GM19328 (cell line): ENCODE measurements at regions not wholly inside any gene's neighbourhood (a gene's known extent, or its start where the extent isn't known, plus 50 kb on each side); places are given as distances from the start of the nearest gene placed in this dataset.

ENCODE experiments used
- ATAC-seq: cut with Tn5 transposase; IDR thresholded peaks from one replicate; pipeline ENCODE4 v1.9.1; 2021; ENCODE audit warnings: mild to moderate bottlenecking, moderate library complexity; ENCODE audit not compliant: unreplicated experiment

DNA sequence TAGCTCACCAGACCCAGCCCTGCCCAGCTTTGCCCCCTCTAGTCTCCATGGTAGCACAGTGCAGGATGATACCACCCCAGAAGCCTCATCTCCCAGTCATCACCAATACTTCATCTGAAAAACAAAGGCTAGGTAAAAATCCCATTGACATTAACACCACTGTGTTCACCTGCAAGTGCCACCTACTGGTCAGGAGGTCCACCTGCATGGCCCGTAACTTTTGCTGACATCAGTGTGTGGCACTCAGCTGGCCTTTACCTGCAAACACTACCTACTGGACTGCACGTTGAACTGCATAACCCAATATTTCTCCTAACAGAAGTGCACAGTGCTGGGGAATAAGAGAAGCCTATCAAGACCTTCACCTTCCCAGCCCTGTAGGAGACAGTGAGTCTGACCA lies 234.7 kb upstream of the ADGRB3 start:
- ATAC-seq: no peak

DNA sequence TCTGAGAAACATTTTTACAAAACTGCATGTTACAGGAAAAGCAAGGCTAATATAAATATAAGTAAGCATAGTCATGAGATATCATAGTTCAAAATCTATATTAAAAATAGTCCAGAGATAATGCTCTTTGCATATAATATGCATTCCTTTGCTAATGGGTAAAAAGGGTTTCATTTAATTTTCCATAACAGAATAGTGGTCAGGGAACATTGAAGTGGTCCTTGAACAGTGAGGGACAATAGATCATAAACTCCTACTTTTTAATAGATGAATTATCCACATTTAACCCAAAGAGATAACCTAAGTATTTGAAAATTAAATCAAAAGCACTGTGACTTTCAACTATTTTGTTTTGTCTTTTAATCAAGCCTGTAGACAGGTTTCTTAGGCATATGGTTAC lies 243.1 kb upstream of the ADGRB3 start:
- ATAC-seq: no peak

DNA sequence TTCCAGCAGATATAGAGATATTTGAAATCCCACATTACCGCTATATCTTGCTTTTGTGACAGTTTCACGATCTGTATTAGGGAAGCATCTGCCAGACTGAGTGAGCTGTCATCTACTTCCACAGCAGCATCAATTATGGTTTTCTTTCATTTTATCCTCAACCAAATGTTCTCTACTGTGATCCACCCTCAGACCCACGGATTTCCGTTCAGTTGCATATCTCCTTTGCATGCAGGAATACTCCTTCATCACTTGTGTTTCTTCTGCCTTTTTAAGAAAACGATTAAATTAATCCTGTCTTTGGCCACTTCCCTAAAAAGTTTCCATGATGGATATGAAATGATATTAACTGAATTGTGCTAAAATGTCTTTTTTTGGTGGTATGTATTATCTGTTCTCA lies 262.1 kb upstream of the ADGRB3 start:
- ATAC-seq: no peak

DNA sequence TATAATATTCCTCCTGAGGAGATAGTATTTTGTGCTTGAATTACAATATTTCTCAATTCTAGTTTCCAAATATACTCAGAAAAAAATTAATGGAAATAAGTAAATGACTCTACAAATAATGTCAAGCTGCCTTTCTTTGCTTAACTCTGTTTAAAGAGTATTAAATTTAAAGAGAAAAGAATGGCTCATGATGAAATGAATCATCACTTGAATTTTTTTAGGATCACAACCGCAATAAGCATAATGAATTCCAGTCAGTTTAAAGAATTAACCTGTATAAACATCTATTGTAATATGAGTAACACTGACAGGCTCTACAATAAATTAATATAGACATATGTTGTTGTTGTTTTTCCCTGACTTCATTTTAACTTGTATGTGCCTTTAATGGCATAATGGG lies 266.2 kb upstream of the ADGRB3 start:
- no peak for ATAC-seq

DNA sequence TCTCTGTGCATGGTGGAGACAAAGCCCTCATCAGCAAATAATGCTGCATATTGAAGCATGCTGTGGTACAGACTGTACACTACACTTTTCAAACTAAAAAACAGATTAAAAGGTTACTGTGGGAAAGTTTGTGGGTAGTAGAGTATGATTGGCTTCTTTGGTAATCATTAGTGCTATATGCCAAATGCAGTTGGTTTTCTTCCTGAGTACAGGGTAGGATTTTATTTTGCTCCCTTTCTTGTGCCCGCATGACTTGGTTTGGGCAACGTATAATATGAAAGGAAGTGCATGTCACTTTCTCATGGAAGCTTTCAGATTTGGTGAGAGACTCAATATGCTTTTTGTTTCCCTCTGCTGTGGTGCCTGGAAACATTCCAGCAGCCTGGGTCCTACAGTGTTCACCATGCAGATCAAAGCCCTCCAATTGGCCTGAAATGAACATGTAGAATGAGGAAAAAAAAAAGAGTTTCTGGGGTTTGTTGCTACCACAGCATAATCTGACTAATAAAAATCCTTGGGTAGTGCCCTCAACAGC lies 270.7 kb upstream of the ADGRB3 start:
- ATAC-seq: no peak

DNA sequence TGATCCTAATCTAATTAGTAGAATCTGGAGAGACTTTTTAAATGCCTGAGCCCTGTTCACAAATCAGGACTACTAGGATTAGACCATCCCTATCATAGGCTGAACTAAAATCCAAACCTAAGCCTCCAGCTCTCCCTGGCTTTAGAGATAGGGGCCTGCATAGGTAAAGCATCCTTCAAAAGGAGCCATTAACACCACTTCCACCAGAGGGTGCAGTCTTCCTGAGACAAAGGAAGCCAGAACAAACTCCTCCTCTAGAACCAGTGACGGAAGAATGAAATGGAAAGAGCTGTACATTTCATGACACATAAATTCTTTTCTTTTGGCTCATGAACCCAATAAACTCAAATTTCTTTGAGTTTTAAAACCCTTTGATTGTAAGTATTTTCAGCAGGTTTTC lies 291.2 kb upstream of the ADGRB3 start:
- ATAC-seq: peak; percentile 84

DNA sequence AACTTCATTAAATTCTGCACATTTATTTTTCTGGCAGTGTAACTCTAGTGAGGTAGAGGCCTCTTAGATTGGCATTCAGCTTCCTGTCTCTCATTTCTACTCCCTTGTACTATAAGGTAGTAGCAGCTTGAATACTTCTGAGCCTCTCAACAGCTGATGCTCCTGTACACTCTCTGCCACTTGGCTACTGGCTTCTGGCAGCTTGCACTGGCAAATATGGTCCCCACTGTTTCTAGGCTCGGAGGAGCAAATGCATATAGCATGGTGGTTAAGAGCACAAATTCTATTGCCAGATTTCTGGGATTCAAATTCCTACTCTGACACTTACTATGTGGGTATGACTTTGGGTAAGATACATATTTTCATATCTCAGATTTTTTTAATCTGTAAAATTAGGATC lies 292.8 kb upstream of the ADGRB3 start:
- ATAC-seq: no peak

DNA sequence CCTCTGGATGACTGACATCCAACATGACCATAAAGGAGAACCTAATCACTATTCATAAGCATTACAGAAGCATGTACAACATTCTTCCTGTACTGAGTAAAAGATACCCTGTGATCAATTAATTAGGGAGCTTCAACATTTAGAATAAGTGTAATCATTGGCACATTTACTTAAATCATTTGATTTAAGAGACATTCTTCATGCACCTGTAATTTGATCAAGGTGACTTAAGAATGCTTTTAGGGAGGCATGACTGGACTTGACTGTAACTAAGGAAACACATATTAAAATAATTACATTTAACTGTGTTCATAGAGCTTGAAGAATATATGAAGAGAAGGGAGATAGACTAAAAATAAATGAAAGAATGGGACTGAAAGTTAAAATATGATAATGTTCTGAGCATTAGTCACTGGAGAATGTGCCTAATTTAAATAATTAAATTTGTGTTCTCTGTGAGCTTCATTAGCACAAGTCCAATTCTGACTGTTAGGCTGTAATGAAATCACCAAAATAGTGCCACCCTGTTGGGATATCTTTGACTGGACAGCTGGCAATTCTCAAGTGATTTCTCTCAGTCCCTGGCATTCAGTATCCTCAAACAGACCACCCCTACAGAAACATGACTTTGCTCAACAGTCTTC lies 295.5 kb upstream of the ADGRB3 start:
- no peak for ATAC-seq

DNA sequence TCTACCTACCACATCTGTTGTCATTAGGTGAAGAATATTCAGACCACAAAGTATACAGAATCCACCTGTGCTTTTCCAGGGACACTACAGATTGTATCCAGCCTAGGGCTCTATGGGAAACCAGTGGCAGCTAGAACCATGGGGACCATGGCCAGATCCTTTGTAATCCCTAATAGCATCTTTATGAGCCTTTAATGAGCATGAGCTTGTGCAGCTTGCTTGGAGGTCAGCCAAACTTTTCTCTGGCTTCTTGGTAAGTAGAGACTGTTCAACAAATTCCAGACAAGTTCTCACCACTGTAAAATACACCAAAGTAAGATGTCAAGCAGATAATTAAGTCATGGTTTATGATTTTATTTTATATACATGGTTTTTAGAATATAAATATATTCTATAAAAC lies 301.6 kb upstream of the ADGRB3 start:
- no peak for ATAC-seq

DNA sequence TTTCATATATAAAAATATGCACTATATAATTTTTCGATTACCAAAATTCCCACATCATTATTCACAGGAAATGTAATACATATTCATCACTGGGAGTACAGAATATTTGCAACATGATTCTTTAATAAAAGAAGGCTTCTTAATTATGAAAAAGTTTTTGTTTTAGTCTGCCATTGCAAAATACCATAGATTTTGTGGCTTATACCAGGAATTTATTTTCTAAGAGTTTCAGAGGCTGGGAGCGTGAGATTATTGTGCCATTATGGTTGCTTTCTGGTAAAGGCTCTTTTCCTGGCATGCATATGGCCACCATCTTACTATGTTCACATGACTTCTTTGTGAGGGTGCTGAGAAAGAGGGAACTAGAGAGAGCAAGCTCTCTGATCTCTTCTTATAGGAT lies 306.9 kb upstream of the ADGRB3 start:
- ATAC-seq: no peak

DNA sequence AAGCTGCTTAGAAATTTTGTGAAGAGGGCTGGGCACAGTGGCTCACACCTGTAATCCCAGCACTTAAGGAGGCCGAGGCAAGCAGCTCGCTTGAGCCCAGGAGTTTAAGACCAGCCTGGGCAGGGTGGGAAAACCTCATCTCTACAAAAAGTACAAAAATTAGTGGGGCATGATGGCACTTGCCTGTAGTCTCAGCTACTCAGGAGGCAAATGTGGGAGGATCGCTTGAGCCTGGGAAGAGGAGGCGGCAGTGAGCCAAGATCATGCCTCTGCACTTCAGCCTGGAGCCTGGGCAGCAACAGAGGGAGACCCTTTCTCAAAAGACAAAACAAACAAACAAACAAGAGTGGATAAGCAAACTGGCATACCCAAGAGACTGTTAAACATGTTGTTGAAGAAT lies 308.3 kb upstream of the ADGRB3 start:
- ATAC-seq: no peak

DNA sequence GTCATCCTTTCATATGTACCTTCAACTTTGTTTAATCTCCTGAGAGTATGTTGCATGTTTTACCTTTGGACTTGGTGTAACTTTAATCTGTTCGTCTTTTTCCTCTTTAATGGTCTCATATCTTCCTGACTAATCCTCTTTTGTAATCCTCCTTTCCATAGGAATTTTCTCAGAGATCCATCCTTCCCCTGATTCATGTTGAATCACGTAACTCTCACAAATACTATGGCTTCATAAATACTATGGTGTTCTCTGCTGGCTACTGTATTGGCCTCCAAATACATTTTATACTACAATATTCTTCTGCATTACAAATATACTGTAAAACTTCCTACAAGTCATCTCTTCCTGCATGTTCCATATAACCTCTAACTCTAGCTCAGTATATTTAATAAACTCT lies 317.7 kb upstream of the ADGRB3 start:
- ATAC-seq: no peak

DNA sequence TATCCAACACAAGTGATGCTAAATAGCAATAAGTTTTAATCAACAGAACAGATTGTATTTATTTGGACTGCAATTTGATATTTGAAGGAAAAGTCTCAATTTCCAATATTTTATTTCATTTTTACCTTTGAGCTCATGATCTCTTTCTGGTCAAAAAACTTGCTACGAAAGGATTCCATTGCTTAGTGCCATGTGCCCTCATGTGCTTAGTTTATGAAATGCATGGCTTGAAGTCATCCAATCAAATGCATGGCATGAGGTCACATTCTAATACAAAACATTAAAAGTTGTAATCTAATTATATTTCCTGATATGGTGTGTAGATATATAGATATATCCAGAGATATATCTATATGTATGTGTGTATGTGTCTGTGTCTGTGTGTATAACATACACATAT lies 321.2 kb upstream of the ADGRB3 start:
- no peak for ATAC-seq

DNA sequence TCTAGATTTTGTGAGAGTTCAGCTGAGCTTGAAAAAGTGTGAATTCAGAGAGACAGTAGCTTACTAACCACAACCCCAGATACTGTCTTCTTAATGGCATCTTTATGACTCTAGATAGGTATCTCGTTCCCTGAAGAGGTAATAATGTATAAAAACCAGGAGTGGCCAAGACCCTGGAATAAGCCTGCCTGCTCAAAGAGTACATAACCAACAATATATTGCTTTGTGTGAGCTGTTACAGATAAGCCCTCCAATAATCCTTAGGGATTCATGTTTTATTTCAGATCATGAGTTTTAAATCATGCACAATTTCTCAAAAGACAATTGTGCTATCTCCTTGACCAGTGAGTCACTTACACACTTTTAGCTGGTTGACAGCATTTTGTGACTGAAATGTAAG lies 327.8 kb upstream of the ADGRB3 start:
- no peak for ATAC-seq

DNA sequence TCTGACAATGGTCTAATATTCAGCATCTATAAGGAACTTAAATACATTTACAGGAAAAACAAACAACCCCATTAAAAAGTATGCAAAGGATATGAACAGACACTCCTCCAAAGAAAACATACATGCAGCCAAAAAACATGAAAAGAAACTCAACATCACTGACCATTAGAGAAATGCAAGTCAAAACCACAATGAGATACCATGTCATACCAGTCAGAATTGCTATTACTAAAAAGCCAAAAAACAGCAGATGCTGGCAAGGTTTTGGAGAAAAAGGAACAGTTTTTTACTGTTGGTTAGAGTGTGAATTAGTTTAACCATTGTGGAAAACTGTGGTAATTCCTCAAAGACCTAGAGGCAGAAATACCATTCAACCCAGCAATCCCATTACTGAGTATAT lies 339.0 kb upstream of the ADGRB3 start:
- no peak for ATAC-seq

DNA sequence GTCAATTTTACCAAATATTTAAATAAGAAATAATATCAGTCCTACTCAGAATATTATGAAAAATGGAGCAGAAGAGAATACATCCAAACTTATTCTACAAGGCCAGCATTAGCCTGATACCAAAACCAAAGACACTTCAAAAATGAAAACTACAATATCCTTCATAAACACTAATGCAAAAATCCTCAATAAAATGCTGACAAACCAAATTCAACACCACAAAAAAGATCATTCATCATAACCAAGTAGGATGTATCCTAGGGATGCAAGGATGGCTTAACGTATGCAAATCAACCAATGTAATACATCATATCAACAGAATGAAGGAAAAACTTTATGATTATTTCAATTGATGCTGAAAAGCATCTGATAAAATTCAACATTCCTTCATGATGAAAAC lies 352.4 kb upstream of the ADGRB3 start:
- no peak for ATAC-seq

DNA sequence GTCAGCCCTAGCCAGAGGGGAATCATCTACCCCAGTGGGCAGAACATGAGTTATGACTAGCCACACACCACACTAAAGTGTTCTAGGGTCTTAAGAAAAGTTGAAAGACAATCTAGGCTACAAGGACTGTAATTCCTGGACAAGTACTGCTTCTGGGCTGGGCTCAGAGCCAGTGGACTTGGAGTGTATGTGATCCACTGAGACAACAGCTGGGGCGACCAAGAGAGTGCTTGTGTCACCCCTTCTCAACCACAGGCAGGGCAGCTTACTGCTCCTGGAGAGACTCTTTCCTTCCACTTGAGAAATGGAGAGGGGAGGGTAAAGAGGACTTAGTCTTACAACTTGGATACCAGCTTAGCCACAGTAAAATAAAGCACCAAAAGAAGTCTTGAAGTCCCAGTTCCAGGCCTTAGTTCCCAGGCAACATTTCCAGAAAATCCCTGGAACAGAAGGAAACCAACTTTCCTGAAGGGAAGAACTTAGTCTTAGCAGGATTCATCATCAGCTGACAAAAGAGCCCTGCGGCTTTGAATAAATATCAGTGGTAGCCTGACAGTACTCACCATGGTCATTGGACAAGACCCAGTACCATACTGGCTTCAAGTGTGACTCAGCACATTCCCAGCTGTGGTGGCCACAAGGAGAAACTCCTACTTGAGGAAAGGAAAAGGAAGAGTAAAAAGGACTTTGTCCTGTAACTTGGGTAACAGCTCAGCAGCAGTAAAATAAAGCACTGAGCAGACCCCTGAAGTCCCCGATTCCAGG lies 355.1 kb upstream of the ADGRB3 start:
- ATAC-seq: no peak

DNA sequence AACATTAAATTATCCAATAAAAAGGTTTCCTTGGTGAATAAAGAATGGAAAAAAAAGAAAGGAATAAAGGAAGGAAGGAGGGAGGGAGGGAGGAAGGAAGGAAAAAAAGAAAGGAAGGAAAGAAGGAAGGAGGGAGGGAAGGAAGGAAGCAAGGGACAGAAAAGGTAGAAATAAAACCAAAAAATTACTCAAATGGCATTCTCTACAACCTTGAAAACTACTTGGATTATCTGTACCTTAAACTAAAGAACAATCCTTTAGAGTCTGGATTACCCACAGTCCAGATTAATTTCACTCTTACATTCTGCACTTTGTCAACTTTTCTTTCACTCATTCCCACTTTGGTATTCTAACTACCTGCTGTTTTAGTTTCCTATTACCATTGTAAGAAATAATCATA lies 361.8 kb upstream of the ADGRB3 start:
- ATAC-seq: no peak

DNA sequence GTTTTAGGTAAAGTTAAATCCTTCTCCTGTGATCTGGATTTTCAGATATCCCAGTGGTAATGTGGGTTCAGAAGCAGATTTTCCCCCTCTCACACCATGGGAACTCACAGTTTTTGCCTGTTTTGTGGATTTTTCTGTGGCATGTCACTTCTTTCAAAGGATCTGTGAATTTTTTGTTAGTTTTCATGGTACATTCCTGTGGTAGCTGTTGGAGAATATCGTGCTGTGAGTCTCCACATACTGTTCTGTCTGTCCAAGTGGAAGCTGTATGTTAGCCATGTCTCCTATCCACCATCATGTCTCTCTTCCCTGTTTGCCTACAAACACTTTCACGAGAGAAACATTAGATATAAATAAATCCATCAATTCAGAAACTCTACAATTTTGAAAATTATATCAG lies 378.7 kb upstream of the ADGRB3 start:
- no peak for ATAC-seq

DNA sequence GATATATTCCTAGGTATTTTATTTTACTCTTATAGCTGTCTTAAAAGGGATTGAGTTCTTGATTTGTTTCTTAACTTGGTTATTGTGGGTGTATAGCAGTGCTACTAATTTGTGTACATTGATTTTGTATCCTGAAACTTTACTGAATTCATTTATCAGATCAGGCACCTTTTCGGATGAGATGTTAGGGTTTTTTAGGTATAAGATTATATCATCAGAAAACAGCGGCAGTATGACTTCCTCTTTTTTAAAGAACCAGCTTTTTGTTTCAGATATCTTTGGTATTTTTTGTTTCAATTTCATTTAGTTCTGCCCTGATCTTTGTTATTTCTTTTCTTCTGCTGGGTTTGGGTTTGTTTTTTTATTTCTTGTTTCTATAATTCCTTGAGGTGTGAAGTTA lies 382.4 kb upstream of the ADGRB3 start:
- ATAC-seq: no peak

DNA sequence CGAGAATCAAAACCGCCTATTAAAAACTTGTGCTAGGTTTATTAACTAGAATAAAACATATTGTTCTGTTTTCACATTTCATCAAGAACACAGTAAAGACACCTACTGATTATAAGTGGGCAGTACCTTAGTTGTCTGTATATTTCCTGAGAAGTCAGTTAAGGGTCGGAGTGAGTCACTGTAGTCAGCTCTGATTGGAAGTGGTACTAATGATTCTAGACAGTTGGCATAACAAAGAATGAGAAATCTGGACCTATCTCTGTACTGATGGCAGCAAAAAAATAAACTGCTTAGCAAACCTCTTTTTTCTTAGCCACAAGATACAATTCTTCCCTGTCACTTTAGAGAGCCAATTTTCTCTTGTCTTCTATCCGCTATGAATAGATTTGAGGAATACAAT lies 387.3 kb upstream of the ADGRB3 start:
- no peak for ATAC-seq

DNA sequence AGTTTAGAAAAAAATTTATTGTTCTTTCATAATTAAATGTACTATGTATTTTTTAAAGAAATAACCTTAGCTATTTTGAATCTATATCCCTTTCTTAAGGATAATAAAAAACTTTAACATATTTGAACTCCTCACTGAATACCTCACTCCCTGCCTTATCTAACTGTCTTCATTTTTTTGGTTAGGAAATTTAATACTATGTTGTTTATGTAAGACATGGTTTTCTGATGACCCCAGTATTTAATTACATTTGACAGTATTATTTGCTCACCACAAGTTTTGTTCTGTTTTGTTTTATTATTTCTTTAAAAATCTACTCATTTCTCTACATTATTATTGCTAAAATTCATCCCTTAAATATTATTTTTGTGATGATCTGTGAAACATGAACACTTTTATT lies 394.4 kb upstream of the ADGRB3 start:
- ATAC-seq: no peak

DNA sequence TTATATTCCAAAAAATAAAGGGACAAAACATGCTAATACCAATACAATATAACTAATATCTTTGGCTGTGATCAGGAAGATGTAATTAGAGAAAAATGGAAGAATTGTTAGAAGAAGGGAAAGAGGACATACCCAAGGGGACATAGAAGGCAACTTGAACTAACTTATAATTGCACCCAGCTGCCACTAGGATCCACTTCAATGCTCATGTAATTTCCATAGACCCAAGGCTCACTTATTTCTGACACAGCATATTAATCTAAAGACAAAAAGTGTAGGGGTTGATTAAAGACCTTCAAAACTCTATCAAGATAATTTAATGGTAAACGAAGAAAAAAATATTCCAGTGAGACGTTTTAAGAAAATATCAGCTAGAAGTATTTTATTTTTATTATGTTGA lies 396.0 kb upstream of the ADGRB3 start:
- no peak for ATAC-seq
